GM23338 (cell line): ENCODE measurements at regions not wholly inside any gene's neighbourhood (a gene's known extent, or its start where the extent isn't known, plus 50 kb on each side); places are given as distances from the start of the nearest gene placed in this dataset.

Experiments
- CREB1 ChIP-seq: fragments of 250-450 bp; sonication (Bioruptor Pico); IDR thresholded peaks from 2 replicates; pipeline ENCODE4 v1.5.0; 2020; ENCODE audit warnings: low read depth, mild to moderate bottlenecking, moderate library complexity
- CTCF ChIP-seq, 2 experiments: fragments of 200-600 bp in 1 of 2; sonication (generic) in 1 of 2; conservative IDR thresholded peaks; 2 replicates each; pipeline versions ENCODE4 v1.5.1 to v1.6.1; 2016 to 2017; ENCODE audit warnings: antibody characterized with exemption in 2 of 2, low read depth in 2 of 2, mild to moderate bottlenecking in 2 of 2, moderate library complexity in 1 of 2
- EZH2 ChIP-seq: fragments of 200-600 bp; sonication (generic); IDR thresholded peaks from one replicate; pipeline ENCODE4 v1.8.0; 2017; ENCODE audit warnings: antibody characterized with exemption, mild to moderate bottlenecking, low read depth; ENCODE audit not compliant: unreplicated experiment
- EZH2phosphoT487 ChIP-seq: fragments of 200-600 bp; sonication (generic); IDR thresholded peaks from one replicate; pipeline ENCODE4 v1.8.1; 2018; ENCODE audit warnings: antibody characterized with exemption; ENCODE audit not compliant: unreplicated experiment
- NANOG ChIP-seq: IDR thresholded peaks from 2 replicates; pipeline ENCODE4 v1.6.1; 2016; ENCODE audit warnings: antibody characterized with exemption, borderline replicate concordance
- POLR2AphosphoS5 ChIP-seq: IDR thresholded peaks from 2 replicates; pipeline ENCODE4 v1.6.1; 2016; ENCODE audit warnings: antibody characterized with exemption, low read depth
- REST ChIP-seq: IDR thresholded peaks from one replicate; pipeline ENCODE4 v1.6.1; 2018; ENCODE audit warnings: antibody characterized with exemption; ENCODE audit not compliant: unreplicated experiment
- STAT1 ChIP-seq: IDR thresholded peaks from one replicate; pipeline ENCODE4 v1.6.1; 2016; ENCODE audit warnings: antibody characterized with exemption; ENCODE audit not compliant: unreplicated experiment
- ZNF114 ChIP-seq: fragments of 250-450 bp; sonication (Bioruptor Pico); IDR thresholded peaks from 2 replicates; pipeline ENCODE4 v1.5.0; 2020; ENCODE audit warnings: mild to moderate bottlenecking, moderate library complexity

- TF ChIP-seq CTCF (conservative IDR thresholded peaks at IDR 0.05; ENCODE audit: low read depth in 2 of 2) (no peak), NANOG (no peak), POLR2AphosphoS5 (no peak), CREB1 (no peak), REST (no peak), EZH2 (no peak), ZNF114 (no peak), EZH2phosphoT487 (no peak), STAT1 (no peak)
These were observed 197.5 kb downstream of the ZEB2 start for GRCh38 chr2:144322379-144322778.
